ENCODE measurements at regions not wholly inside any gene's neighbourhood (a gene's known extent, or its start where the extent isn't known, plus 50 kb on each side); places are given as distances from the start of the nearest gene placed in this dataset.

DNA sequence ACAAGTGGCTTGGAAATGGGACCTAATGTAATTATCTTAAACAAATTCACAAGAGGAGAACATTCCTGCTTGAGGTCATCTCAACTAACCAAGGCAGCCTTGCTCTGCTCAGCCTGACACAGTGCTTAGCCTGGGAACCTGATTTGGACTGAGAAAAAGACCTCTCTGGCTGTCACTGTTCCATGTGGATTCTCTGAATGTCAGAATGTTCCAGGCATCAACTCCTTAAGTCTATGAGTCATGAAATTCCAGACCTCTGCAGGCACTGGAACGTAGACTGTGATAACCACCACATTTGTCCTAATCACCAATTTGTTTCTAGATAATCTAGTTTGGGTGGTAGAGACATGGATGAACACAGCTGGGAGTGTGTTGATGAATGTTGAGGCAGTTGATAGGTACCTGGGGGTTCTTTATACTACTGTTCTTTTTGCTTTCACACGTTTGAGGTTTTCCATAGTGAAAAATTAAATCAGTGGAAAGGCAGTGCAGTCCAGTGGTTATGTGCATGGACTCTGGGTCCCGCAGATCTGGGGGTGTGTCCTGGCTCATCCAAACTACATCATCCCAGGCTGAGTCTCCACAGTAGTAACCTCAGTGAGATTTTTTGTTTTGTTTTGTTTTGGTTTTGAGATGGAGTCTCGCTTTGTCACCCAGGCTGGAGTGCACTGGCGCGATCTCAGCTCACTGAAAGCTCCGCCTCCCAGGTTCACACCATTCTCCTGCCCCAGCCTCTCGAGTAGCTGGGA lies 269.6 kb downstream of the MN1 start:
- TF ChIP-seq POLR2AphosphoS5 (IDR thresholded peaks at IDR 0.05; ENCODE audit: low read depth, low read length) = no peak
- no peak for TF ChIP-seq SIN3A (IDR thresholded peaks at IDR 0.05; ENCODE audit: borderline replicate concordance, insufficient read depth, low read length)

Data from PFSK-1 (cell line).